GM19468 (cell line): ENCODE measurements at regions not wholly inside any gene's neighbourhood (a gene's known extent, or its start where the extent isn't known, plus 50 kb on each side); places are given as distances from the start of the nearest gene placed in this dataset.

ENCODE experiments used
- ATAC-seq: cut with Tn5 transposase; IDR thresholded peaks from one replicate; pipeline ENCODE4 v1.9.1; 2021; ENCODE audit warnings: mild to moderate bottlenecking, moderate library complexity, moderate number of reproducible peaks; ENCODE audit not compliant: unreplicated experiment; ENCODE audit errors: extremely low read depth

DNA sequence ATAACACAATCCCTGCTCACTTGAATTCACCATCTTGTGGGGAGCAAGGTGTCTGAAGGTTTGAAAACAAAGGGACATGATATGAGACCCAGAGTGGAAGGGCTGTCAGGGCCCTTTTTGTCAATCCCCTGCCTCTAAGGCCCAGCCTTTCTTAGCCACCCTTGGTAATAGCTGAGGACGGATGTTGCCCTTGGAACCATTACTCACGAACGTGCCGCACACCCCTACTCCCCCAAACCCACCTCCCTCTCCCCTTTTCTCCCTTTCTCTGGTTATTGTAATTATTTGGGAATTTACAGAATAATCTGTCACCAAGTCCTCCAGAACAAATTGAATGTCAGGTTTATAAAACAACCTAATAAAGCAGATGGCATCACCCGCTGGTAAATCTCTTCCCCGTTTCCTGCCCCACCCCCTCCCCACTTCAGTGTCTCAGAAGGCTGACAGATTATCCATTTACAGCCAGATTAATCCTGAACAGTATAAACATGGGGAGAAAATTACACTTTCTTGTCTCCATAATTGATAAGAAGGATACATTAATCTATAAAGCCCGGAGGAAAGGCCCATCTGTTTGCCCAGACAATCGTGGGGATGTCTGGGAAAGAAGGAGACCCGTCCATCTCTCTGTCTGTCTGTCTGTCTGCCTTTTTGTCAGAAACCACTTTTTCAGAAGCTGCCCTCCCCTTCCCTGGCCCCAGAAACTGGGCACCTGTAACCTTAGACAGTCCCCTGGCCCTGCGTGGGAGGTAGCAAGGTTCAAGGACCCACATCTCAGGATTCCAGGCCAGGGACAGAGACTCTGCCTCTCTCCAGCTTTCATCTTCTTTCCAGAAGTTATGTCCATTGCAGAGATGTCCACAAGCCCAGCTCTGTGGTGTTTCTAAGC lies 60.6 kb upstream of the CD34 start:
- no peak for ATAC-seq

GRCh38 chr1:207970329-207971233 lies 59.7 kb upstream of the CD34 start:
- no peak for ATAC-seq

- ATAC-seq: no peak
Measured at GRCh38 chr1:207969528-207969927, 58.6 kb upstream of the CD34 start.

- no peak for ATAC-seq
Measured at GRCh38 chr1:207968521-207969009, 57.6 kb upstream of the CD34 start.

DNA sequence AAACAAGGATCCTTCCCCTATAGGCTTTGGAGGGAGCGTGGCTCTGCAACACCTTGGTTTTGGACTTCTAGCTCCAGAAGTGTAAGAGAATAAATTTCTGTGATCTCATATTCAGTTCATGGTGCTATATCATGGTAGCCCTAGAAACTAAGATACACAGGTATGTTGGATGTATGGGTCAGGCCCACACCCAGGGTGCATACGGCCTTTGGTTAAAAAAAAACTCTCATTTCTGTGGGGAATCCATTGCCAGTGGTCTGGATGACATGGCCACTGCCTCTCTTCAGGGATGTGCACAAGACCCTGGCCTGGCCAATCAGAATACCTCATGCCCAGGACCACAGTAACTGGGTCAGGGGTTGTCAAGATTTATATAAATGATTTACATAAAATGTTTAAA lies 56.8 kb upstream of the CD34 start:
- ATAC-seq: no peak

DNA sequence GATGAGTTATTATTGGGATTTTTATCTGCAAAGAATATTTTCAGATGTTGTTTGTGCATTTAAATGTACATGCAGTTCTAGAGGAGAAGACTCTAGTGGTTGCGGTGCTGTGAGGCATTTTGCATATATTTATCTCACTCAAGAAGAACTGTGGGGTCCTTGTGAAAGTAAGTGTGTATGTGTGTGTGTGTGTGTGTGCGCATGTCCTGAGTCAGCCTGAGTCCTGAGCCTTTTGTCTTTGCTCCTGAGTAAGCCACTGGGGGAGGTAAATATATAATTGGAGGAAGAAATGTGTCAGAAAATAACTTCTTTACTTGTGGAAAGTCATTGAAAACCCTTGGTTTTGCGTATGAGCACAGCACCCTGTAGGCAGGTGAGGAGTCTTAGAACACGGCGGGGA lies 55.6 kb upstream of the CD34 start:
- no peak for ATAC-seq

DNA sequence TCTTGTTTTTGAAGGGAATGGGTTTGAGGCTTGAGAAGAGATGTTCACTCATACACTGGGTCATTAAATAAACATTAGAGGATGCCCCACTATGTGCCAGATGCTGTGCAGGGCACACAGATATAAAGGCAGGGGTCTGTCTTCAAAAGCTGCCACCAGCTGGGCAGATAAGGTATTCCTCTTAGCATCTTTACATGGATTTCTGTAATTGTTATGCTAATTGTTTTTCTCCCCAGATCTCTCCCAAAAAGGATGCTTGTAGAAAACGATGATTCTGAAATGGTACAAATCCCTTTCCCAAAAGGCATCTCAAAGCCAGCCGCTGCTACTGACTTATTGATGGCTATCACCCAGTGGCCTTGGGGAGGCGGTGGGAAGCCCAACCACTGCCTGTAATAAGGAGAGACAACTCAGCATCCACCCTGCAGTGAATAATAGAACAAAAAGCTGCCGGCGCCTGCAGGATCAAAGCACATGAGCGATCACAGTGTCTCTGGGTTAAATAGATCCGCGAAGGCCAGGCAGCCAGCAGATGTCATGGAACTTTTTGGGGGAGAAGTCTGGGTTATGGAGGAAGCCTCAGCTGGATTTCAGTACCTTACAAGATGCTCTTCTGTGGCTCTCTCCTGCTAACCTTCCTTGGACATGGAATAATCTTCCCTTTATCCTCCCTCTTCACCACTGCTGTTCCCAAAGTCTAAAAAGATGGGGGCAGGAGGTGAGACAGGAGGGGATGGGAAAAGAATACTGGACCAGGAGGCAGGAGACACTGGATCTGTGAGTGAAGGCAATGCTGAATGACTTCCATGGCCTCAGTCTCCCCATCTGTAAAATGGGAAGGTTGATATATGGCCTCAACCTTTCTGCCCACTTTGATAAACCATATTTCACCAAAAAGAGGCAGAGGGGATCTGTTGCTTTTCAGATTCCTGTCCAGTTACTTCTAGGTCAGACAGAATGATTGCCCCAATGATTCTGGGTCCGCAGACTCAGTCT lies 54.8 kb upstream of the CD34 start:
- ATAC-seq: no peak

GRCh38 chr1:207964195-207964966 lies 53.5 kb upstream of the CD34 start:
- ATAC-seq: no peak

DNA sequence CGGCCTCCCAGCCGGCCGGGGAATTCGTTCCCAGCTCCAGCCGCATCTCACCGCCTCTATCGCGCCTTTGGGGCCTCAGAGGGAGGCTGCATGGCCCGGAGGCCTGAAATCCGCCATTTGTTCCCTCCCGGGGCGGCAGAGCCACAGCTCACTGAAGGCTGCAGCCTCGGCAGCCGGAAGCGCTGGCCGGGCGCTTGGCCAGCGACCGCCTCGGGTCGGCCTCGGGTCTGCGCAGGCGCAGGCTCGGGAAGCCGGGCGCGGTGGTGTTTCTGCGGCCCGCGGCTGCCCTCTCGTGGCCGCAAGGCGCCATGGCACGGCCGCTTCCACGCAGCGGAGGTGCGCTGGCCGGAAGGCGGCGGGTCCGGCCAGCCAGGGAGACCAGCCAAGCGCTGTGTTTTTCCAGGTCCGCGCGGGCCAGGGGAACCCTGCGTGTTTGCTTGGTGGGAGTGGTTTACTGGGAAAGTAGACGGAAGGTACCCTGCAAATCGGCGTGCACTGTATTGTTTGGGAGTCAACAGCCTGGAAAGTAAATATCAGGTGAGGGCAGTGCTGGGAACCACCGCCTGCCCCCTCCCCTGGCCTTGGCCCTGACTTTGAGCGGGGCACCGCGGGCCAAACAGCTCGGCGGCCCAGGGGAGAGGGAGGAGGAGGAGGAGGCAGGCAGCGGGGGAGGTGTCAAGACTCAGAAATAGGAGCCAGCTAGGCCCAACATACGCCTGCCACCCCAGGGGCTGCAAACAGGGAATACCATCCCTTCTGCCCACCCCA lies 52.7 kb upstream of the CD34 start:
- peak; percentile 88 for ATAC-seq

DNA sequence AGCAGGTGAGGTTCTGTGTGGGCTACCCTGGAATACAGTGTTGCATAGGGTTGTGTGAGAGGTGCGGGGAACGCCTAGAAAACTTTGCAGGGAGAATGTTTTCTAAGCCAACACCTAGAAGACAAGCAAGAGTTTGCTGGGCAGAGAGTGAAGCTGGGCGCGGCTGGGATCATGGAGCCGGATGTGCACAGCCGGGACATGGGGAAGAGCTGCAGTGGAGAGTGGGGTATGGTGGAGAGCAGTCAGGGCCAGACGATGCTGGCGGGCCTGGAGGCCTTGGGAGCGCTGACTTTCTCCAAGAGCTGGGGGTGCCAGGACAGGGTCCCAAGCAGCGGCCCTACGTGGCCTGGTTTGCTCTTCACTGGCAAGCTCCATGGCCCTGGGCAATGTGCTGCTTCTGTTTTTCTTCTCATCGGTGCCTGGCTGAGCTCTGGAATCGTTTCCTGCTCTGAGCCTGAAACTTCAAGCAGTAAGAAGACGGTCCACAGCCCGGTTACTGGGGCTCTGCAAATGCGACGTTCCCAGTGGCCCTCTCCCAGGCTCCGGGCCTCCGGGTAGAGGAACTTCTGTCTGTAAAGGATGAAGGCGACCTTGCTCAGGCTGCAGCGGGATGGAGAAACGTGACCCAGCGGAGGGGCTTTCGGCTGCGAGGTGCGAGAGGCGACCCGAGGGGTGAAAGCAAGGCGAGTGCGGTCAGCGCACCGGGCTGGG lies 51.9 kb upstream of the CD34 start:
- peak; percentile 3 for ATAC-seq
